Endothelial cell of umbilical vein (primary cell): ENCODE measurements at regions not wholly inside any gene's neighbourhood (a gene's known extent, or its start where the extent isn't known, plus 50 kb on each side); places are given as distances from the start of the nearest gene placed in this dataset.

Experiments
- BruUV-seq: library from RNA; stranded (reverse); fragments of 400-500 nt; replicated peaks from 2 replicates; lab custom pipeline; 2021; lab: Mats Ljungman, UMichigan
- CTCF ChIA-PET: fragments of 300-600, 350-600 bp; sonication (Branson Sonifier 250); formaldehyde crosslinking; loops from one replicate; lab custom pipeline; 2021; ENCODE audit warnings: antibody characterized with exemption, inconsistent platforms; lab: Charles Lee
- POLR2A ChIA-PET: fragments of 300-600, 350-600 bp; sonication (Branson Sonifier 250); formaldehyde crosslinking; loops from one replicate; lab custom pipeline; 2021; ENCODE audit warnings: antibody characterized with exemption, inconsistent platforms; lab: Charles Lee
- DNase-seq: peaks from one replicate; pipeline ENCODE4 v3.0.0-alpha.2; 2011; ENCODE audit warnings: low read depth, low spot score
- FAIRE-seq: peaks from 2 replicates; lab custom pipeline; 2011; peaks lifted over from hg19 to GRCh38; lab: Jason Lieb, UNC
- H2AFZ ChIP-seq: 2 replicates; pipeline ENCODE4 v1.6.0; 2012; ENCODE audit warnings: low read depth, low read length, control low read depth, inconsistent platforms
- H3K27ac ChIP-seq: 2 replicates; pipeline ENCODE4 v1.5.1; 2011; ENCODE audit warnings: low read depth, mild to moderate bottlenecking, control low read depth, low read length, moderate library complexity; ENCODE audit not compliant: insufficient read depth
- H3K27me3 ChIP-seq, 2 experiments: 2 replicates each; pipeline versions ENCODE4 v1.6.0 to v1.6.1; 2011; ENCODE audit warnings: low read length in 2 of 2, mixed read lengths in 1 of 2; ENCODE audit not compliant: control insufficient read depth in 2 of 2, insufficient read depth in 2 of 2
- H3K36me3 ChIP-seq, 2 experiments: 2 replicates in 1 of 2; 3 replicates in 1 of 2; pipeline ENCODE4 v1.5.1; 2011; ENCODE audit warnings: low read length in 2 of 2, mild to moderate bottlenecking in 1 of 2, moderate library complexity in 1 of 2; ENCODE audit not compliant: control insufficient read depth in 2 of 2, insufficient read depth in 2 of 2; ENCODE audit errors: extremely low read depth in 1 of 2
- H3K4me1 ChIP-seq: 3 replicates; pipeline ENCODE4 v1.5.1; 2011; ENCODE audit warnings: mild to moderate bottlenecking, low read length; ENCODE audit not compliant: control insufficient read depth, insufficient read depth; ENCODE audit errors: extremely low read depth
- H3K4me2 ChIP-seq: 2 replicates; pipeline ENCODE4 v1.6.1; 2011; ENCODE audit warnings: low read length, control low read depth, mixed read lengths; ENCODE audit not compliant: insufficient read depth
- H3K4me3 ChIP-seq, 3 experiments: fragments of 200-600 bp in 1 of 3; sonication (generic), shearing (Covaris generic) in 1 of 3; replicated peaks in 1 of 3; 2 replicates each; pipeline ENCODE4 v1.5.1; 2011 to 2016; ENCODE audit warnings: control low read depth in 3 of 3, low read length in 3 of 3, mild to moderate bottlenecking in 2 of 3, inconsistent platforms in 1 of 3, low read depth in 1 of 3, moderate library complexity in 1 of 3; ENCODE audit not compliant: insufficient read depth in 1 of 3
- H3K79me2 ChIP-seq: 2 replicates; pipeline ENCODE4 v1.6.0; 2012; ENCODE audit warnings: low read length, inconsistent platforms; ENCODE audit not compliant: control insufficient read depth, insufficient read depth
- H3K9ac ChIP-seq: replicated peaks from 2 replicates; pipeline ENCODE3; 2011; ENCODE audit warnings: low read length, control low read depth; ENCODE audit not compliant: insufficient read depth; ENCODE audit errors: extremely low read depth
- H3K9me1 ChIP-seq: replicated peaks from 3 replicates; pipeline ENCODE4 v1.6.0; 2011; ENCODE audit warnings: mild to moderate bottlenecking, low read length; ENCODE audit not compliant: control insufficient read depth, insufficient read depth; ENCODE audit errors: extremely low read depth
- H3K9me3 ChIP-seq: replicated peaks from 2 replicates; pipeline ENCODE4 v1.5.1; 2012; ENCODE audit warnings: low read length, inconsistent platforms; ENCODE audit not compliant: control insufficient read depth, insufficient read depth
- H4K20me1 ChIP-seq: replicated peaks from 2 replicates; pipeline ENCODE3; 2011; ENCODE audit warnings: mild to moderate bottlenecking, low read length; ENCODE audit not compliant: control insufficient read depth, insufficient read depth; ENCODE audit errors: extremely low read depth
- EZH2 ChIP-seq: IDR thresholded peaks from 2 replicates; pipeline ENCODE4 v1.6.1; 2012; ENCODE audit warnings: borderline replicate concordance, low read depth, mild to moderate bottlenecking, moderate library complexity, low read length, inconsistent platforms; ENCODE audit not compliant: severe bottlenecking
- FOS ChIP-seq: IDR thresholded peaks from 2 replicates; pipeline ENCODE4 v1.6.1; 2011; ENCODE audit warnings: mild to moderate bottlenecking, low read length, moderate library complexity, borderline replicate concordance; ENCODE audit not compliant: insufficient read depth
- GATA2 ChIP-seq: IDR thresholded peaks from 2 replicates; pipeline ENCODE4 v1.7.0; 2011; ENCODE audit warnings: low read depth, mild to moderate bottlenecking, moderate library complexity, mixed read lengths, low read length; ENCODE audit not compliant: insufficient read length, insufficient read depth
- JUN ChIP-seq: IDR thresholded peaks from 2 replicates; pipeline ENCODE4 v1.6.1; 2011; ENCODE audit warnings: borderline replicate concordance, low read depth; ENCODE audit not compliant: insufficient read length, insufficient read depth
- MYC ChIP-seq: IDR thresholded peaks from one replicate; pipeline ENCODE4 v1.6.1; 2011; ENCODE audit warnings: mild to moderate bottlenecking, low read depth, low read length
- POLR2A ChIP-seq: IDR thresholded peaks from 2 replicates; pipeline ENCODE4 v1.6.1; 2012; ENCODE audit warnings: low read depth, mild to moderate bottlenecking, control low read depth, low read length
- POLR2AphosphoS5 ChIP-seq: IDR thresholded peaks from 2 replicates; pipeline ENCODE4 v1.6.1; 2012; ENCODE audit warnings: low read depth, mild to moderate bottlenecking, control low read depth, low read length, moderate library complexity; ENCODE audit not compliant: insufficient read depth
- dilution Hi-C: fragments of 300-500 bp; cut with MboI; formaldehyde crosslinking; loops from one replicate; pipeline ENCODE4 v1.15.0; 2019; ENCODE audit warnings: low sequenced_read_pairs; ENCODE audit not compliant: extremely low pct_ligation_motif_present
- intact Hi-C: fragments of 100-400 bp; cut with micrococcal nuclease; formaldehyde crosslinking; loops from one replicate; pipeline ENCODE4 v1.10.0; 2022
- TF ChIP-seq, protein P1 (sequence below), 2 donors: IDR thresholded peaks; 1 replicate in 1 of 2; 2 replicates in 1 of 2; pipeline ENCODE4 v1.5.1; 2011; ENCODE audit warnings: low read length in 2 of 2, mild to moderate bottlenecking in 2 of 2, moderate library complexity in 2 of 2, control low read depth in 1 of 2, inconsistent platforms in 1 of 2, low read depth in 1 of 2; ENCODE audit not compliant: insufficient read depth in 1 of 2; ENCODE audit errors: extremely low read depth in 1 of 2
- TF ChIP-seq, protein P2 (sequence below): IDR thresholded peaks from 2 replicates; pipeline ENCODE4 v1.6.1; 2011; ENCODE audit not compliant: insufficient read depth, insufficient read length

DNA sequence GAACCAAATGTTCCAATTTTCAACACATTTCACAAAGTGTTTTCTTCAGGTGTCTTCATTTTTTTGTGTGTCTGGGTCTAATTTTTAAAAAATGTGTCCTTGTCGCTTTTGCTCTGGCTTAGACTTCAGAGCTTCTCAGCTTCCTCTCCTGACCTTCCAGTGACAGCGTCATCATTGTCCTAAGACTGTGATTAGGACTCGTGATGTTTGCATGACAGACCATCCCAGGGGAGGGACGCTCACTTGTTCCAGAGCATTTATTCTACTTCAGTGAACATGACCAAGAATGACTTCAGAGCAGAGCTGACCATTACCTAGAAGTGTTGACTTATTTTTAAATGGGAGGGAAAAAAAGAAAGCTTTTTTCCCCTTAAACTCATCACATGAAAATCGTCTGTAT, 591.9 kb downstream of the IRS1 start:
- Histone ChIP-seq H2AFZ (no peak overlapping the region), H3K79me2 (no peaks in the 10 kb centered on the region), H3K4me2 (no peak overlapping the region), H3K27me3 (no peaks in the 10 kb centered on the region), H3K9ac (no peak overlapping the region), H3K36me3 (no peaks in the 10 kb centered on the region), H4K20me1 (no peaks in the 10 kb centered on the region), H3K4me1 (peaks cover 3% of the 10 kb centered on the region), H3K9me3 (no peaks in the 10 kb centered on the region), H3K27ac (no peak overlapping the region), H3K9me1 (no peaks in the 10 kb centered on the region), H3K4me3 (no peak overlapping the region)
- TF ChIP-seq JUN (no peak), POLR2AphosphoS5 (no peak), GATA2 (no peak), MYC (no peak), FOS (no peak), EZH2 (no peak), POLR2A (no peak)
- TF ChIP-seq, protein P1, sequence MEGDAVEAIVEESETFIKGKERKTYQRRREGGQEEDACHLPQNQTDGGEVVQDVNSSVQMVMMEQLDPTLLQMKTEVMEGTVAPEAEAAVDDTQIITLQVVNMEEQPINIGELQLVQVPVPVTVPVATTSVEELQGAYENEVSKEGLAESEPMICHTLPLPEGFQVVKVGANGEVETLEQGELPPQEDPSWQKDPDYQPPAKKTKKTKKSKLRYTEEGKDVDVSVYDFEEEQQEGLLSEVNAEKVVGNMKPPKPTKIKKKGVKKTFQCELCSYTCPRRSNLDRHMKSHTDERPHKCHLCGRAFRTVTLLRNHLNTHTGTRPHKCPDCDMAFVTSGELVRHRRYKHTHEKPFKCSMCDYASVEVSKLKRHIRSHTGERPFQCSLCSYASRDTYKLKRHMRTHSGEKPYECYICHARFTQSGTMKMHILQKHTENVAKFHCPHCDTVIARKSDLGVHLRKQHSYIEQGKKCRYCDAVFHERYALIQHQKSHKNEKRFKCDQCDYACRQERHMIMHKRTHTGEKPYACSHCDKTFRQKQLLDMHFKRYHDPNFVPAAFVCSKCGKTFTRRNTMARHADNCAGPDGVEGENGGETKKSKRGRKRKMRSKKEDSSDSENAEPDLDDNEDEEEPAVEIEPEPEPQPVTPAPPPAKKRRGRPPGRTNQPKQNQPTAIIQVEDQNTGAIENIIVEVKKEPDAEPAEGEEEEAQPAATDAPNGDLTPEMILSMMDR (IDR thresholded peaks at IDR 0.05; ENCODE audit: extremely low read depth in 1 of 2, insufficient read depth in 1 of 2, low read depth in 1 of 2, low read length in 2 of 2), result no peak
- TF ChIP-seq, protein P2, sequence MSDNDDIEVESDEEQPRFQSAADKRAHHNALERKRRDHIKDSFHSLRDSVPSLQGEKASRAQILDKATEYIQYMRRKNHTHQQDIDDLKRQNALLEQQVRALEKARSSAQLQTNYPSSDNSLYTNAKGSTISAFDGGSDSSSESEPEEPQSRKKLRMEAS, result no peak
- dilution Hi-C loops (no loop called here), intact Hi-C loops (no loop called here)
- ChIA-PET CTCF (no interaction called here), POLR2A (no interaction called here)
- FAIRE-seq (no peak), DNase-seq (no peak)
- BruUV-seq, result no TSS peak
